Activated T-helper 1 cell treated with Interleukin-2 at 50 U/mL for 16 hours (primary cell): ENCODE measurements at regions not wholly inside any gene's neighbourhood (a gene's known extent, or its start where the extent isn't known, plus 50 kb on each side); places are given as distances from the start of the nearest gene placed in this dataset.
"Not testable (repeated sequence)": the region's sequence is repeated elsewhere in the genome, so short reads cannot be mapped to it uniquely, and the experiment has no call there.

Experiments used
- DNase-seq: peaks from one replicate; pipeline ENCODE4 v3.0.0-alpha.2; 2020; ENCODE audit warnings: low read depth

DNA sequence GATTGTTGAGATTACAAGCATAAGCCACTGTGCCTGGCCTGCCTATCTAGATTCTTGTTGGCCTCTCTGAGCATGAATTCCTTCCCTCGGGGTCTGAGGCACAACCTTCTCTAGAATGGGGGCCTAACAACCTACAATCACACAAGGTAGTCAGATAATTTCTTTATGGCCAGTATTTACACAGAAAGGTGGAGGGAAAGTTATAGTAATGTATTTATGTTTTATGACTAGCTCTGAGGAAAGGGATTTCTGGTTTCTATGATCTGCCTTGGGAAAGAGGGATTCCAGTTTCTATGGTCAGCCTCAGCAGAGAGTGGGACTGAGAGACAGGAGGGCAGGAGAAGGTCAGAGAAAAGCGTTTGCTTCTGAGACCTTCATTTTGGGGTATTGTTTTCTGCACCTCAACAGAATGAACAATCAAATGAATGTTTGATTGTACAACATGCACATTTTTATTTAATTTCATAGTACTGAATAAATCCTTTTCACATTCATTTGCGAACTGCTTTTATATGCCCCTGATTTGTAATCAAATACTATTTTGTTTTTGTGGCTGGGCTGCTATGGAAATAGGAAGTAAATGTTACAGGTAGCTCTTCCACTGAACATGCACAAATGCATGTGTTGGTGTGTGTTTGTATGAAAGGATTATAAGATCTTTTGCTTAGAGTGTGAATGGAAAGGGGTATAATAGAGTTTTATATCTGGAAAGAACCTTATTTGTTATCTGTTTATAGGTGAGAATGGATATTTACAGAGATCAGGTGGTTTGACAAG, 499.7 kb upstream of the RGS6 start:
- DNase-seq = no peak

DNA sequence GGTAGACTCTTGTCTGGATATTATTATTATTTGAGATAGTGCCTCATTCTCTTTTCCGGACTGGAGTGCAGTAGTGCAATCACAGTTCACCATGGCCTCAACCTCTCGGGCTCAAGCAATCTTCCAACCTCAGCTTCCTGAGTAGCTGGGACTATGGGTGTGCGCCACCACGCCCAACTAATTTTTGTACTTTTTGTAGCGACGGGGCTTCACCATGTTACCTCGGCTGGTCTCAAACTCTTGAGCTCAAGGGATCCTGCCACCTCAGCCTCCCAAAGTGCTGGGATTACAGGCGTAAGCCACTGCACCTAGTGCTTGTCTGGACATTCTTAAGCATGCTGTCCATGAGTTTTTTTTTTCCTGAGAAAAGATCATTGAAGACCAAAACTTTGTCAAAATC, 498.9 kb upstream of the RGS6 start:
- DNase-seq = no peak

DNA sequence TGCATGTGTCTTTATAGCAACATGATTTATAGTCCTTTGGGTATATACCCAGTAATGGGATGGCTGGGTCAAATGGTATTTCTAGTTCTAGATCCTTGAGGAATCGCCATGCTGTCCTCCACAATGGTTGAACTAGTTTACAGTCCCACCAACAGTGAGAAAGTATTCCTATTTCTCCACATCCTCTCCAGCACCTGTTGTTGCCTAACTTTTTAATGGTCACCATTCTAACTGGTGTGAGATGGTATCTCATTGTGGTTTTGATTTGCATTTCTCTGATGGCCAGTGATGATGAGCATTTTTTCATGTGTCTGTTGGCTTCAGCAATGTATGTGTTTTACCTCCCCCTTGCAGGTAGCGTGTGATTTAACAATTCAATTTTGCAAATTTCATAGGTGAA, 496.6 kb upstream of the RGS6 start:
- DNase-seq = not testable (repeated sequence)

DNA sequence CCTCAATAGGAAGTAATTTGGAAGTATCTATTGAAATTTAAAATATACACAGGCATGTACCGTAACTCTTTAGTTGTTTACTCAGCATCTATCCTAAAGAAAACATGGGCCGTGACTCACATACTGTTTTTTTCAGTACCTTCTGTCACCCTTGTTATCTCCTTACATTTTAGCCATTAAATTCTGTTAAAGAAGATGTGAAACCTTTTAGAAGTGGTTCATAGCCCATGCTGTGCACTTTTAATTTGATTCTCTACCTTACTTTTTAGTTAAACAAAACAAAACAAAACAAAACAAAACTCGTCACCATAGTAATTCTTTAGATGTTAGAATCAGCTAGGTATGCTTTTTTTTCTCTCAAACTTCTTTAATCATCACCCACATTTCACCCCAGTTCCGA, 494.4 kb upstream of the RGS6 start:
- no peak for DNase-seq

DNA sequence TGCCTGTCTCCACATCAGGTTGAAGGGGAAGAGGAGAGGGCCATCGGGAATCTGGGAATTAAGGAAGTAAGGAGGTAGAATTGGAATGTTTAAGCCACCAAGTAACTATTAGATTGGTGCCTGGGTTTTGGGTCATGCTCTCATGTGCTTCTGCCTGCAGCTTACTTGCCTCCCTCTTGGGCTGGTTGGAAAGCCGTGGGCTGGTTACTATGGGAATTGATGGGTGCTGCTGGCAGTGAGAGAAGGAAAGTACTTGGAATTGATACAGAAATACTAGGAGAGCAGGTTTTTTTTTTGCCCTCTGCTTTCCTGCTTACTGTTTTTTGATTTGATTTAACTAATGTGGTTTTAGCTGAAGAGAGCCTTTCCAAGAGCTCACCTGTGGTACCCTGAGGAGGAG, 493.5 kb upstream of the RGS6 start:
- no peak for DNase-seq

DNA sequence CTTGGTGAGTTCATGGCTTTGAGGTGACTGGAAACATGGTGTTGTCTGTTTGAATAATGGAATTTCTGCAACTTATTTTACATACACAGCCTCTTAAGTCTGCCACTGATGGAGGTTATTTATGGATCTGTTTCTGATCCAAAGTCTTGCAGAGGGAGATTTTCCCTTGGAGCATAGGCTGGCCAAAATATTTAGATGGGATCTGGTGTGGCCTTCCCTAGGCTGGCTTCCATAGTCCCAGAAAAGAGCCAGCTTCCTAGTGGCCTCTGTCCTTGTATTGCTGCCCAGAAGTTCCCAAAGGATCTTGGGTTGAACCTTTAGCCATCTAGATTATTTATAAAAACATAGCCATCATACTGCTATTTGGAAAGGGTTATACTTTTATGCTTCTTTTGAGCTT, 491.1 kb upstream of the RGS6 start:
- no peak for DNase-seq

DNA sequence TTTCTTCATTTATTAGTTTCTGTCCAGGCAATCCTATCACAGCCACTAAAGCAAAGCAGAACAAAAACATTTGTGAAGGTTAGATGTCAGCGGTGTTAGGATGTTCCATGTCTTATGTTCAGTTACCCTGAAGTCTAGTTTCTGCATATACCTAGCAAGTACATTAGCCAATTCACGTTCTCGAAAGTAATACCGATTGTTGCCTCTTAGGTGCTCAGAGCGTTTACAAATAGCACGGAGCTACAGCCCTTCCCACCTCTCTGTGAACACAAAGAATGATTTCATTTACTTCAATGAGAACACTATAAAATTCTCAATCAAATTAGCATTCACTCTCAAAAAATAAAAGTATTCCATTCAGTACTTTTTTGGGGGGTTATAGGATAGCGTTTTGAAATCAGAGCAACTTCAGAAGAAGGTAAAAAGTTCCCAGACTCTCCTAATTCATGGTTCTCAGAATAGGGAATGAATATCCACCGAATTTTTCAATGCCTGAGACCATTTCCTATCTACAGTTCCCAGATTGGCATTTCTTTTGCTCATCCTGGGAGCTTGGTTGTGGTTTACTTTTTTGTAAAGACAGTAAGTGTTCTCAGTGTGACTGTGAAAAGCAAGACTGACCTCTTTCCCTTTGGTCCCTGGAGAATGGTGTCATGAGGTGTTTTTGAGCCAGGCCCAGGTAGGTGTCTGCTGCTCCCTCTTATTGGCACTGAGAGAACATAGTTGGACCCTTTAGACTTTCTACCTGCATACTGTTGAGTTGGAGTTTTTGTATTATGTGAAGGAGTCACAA, 488.0 kb upstream of the RGS6 start:
- DNase-seq = no peak

DNA sequence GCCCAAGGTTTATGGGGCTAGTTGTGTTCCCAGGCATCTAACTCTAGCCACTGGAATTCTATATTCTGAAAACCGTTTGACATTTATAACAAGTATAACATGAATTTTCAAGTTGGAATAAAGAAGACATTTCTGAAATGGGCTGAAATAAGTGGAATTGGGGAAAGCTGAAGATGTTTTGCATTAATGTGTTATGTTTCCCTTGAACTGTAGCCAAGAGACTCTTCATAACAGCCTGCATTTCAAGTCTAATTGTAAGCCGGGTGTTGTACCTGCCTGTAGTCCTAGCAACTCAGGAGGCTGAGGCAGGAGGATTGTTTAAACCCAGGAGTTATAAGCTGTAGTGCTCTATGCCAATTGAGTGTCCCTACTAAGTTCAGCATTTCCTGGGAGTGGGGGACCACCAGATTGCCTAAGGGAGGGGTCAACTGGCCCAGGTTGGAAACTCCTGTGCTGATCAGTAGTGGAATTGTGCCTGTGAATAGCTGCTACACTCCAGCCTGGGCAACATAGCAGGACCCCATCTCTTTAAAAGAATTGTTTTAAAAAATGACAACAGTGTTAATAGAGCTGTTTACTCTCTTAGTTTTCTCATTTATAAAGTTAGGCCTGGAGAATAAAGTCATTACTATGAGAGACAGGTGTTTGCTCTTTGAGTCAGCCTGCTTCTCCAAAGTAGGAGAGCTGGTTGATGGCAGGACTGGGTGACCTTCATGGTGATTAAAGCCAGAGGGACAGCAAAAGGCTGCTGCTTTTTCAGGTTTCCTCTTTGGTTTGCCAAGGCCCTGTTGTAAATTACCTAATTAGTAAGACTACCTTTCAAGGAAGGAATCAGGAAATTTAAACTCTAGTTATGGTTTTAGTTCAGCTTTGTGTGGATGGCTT, 483.6 kb upstream of the RGS6 start:
- DNase-seq = no peak

DNA sequence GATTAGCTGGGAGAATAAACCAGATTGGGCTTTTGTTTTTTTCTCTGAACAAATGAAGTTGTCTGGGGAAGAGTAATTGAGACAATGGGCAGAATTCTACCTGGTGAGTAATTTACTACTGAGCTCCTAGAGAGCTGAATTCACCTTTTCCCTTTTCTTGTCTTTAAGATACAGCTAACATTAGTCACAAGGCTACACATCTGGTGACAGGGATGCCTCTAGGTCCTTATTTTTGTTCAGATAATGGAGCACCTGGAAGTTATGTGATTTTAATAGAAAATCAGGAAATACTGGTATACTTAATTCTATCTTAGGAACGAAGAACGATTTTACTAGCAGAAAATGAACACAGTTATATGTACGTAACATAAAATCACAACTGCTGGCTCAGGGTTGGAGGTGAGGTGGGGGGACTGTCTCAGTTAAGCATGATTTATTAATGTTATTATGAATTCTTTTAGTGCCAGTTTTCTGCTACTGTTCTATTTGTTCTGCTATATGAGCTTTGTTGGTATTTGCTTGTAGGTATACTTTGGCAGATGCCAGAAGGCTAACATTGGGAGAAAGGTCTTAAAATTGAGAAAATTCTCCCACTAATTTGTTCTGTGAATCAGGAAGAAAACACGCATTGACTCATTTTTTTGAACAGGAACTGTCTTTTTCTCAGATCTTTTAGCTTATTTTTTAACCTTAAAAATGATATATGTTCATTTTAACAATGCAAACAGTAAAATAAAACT, 482.7 kb upstream of the RGS6 start:
- no peak for DNase-seq

DNA sequence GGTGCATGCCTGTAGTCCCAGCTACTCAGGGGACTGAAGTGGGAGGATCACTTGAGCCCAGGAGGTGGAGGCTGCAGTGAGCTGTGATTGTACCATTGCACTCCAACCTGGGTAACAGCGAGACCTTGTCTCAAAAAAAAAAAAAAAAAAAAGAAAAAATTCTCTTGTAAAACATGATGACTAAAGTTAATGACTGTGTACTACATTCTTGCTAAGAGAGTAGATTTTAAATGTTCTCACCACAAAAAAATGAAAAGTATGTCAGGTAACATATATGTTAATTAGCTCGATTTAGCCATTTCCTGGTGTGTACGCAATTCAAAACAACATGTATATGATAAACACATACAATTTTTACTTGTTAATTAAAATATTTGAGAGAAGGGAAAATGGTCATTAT, 480.7 kb upstream of the RGS6 start:
- no peak for DNase-seq

DNA sequence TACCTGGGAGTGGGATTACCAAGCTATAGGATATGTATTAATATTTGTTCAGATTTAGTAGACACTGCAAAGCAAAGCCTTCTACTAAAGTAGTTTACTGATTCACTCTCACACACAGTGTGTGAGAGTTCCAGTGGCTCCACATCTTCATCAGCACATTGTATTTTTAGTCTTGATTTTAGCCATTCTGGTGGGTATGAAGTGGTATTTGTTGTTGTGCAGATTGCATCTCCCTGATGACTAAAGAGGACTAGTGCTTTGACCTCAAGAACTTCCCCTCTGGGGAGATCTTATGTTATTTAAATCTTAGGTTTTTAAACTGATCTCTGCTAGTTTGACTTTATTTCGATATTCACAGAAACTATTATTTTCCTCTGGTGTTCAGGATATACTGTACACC, 479.7 kb upstream of the RGS6 start:
- DNase-seq = no peak

DNA sequence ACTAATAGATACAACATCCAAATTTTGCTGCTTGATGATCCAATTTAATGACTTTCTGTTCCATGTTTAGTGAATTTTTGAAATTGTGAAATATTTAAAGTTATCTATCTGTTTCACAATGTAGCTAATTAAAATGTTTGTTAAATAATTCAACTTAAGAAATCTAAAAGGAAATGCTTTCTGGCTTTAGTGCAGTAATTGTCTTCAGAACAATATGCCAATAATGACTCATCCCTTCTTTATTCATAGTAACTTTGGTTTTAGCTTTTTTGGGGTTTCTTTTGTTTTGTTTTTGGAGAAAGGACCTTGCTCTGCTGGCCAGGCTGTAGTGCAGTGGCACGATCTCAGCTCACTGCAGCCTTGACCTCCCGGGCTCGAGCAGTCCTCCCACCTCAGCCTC, 479.2 kb upstream of the RGS6 start:
- no peak for DNase-seq

DNA sequence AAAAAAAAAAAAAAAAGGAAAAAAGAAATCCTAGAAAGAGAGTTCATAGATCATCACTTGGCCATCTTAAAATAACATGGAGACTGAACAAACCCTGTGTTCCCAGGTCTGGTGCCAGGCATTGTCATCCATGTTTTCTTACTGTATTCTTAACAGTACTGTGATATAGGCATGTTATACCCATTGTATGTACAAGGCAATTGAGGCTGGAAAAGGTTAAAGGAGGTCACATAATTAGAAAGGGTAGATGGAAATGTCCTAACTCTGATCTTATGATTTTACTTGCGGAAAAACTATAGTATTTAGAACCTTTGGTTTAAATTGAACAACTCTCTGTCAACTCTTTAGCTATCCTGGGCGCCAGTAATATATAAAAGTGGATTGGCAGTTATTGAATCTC, 478.2 kb upstream of the RGS6 start:
- DNase-seq = no peak

DNA sequence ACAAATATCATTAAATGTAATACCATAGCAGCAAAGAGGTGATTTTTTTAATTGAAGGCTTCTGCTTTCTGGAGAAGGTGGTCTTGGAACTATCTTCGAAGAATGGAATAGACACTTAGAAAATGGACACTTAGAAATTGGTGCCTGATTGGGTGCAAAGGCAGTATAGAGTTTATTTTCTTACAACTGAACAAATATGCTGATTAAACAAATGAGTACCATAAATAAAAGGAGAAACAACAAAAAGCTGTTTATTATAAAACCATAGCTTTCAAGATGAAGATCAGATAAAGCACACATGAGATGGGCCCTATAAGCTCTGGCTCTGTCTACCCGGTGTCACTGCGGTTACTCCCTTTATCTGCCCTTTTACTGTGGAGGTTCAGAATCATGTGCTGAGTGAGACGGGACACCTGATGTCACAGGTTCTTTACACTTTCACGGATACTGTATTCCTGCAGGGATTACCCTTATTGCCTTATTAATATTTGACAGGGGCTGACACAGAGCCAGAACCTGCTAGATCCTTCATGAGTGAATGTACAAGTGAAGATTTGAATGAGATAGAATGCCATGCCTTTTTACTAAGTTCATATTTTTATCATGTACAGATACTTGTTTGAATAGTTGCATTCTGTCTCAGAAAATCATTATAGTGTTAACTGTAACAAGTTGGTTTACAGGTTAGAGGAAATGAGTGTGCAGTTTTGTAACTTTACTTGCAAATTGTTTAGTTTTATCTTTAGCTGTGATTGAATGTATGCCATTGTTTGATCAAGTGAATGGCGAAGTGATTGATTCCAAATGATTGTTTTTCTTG, 477.5 kb upstream of the RGS6 start:
- no peak for DNase-seq

DNA sequence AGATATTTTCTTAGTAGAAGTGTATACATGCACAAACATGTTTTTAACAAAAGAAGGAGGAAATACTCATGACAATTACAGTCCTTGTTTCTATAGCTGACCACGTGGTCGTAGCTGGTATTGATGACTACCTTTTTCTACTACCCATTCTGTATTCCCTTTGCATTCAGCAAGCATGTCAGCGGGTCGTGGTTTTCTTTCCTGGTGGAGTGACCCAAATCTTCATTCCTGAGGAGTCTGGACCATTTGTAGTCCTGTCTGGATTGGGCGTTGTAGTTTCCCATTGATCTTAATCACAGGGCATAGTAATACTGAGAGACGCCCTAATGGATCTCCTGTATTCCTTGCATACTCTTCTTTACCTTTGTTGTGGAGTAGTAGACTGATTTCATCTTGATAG, 472.1 kb upstream of the RGS6 start:
- DNase-seq = no peak

DNA sequence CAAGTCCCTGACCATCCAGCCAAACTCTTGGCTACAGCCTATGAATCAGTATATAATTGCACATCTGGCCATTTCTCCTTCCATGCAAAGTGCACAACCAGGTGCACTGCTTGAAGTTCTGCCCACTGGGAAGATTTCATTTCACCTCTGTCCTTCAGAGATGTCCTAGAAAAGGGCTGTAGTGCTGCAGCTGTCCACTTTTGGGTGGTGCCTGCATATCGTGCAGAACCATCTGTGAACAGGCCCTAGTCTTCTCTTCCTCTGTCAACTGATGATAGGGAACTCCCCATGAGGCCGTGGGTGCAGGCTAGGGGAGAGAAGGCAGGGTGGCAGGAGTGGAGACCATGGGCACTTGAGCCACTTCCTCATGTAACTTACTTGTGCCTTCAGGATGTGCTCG, 470.6 kb upstream of the RGS6 start:
- DNase-seq = not testable (repeated sequence)

DNA sequence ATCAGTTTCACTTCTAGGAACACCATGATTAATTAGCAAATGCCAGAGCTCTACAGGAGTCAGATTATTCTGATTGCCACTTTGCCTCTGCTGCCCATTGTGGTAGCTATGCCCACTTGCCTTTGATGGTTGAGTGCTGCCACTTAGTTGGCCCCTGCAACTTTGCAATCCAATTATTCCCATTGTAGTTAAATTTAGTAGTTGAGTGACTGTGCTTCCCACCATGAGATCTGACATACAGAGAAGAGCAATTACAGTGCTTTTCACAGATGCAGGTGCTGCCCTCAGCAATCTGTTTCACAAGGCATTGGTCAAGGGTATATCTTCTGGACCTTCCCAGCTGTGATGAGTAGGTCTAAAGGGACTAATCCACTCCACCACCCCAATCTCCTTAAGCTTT, 468.4 kb upstream of the RGS6 start:
- DNase-seq = no peak

DNA sequence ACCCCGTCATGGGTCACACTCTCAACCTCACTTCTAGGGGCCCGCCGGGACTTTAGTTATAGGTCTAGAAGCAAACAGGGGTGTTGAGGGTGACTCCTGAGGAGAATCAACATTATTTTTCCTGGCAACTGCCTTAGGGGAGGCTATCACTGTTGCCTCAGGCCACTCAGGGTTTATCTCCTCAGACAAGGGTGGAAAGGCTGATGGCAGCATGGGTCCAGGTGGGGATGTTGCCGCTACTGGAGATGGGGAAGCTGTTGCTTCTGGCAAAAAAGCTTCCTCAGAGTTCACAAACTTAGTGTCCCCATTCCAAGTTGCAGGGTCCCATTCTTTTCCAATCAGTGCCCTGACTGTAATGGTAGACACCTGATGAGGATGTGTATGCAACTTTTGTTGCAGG, 467.4 kb upstream of the RGS6 start:
- no peak for DNase-seq

DNA sequence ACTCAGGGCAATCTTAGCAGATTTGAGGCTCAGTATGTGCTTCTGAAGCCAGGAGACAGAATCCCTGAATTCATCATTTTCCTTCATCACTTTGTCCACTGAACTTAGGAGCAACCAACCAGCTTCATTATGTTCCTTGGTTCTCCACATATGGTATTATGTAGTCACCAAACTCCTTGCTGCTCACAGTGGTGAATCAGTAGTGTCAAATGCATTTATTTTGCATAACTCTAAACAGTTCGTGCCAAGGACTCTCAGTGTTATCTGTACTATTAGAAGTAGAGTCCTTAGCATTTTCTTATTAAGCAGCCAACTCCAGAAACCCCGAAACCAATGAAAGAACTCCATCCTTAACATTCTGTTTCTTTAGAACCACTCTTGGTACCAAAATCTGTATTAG, 466.9 kb upstream of the RGS6 start:
- DNase-seq = no peak

DNA sequence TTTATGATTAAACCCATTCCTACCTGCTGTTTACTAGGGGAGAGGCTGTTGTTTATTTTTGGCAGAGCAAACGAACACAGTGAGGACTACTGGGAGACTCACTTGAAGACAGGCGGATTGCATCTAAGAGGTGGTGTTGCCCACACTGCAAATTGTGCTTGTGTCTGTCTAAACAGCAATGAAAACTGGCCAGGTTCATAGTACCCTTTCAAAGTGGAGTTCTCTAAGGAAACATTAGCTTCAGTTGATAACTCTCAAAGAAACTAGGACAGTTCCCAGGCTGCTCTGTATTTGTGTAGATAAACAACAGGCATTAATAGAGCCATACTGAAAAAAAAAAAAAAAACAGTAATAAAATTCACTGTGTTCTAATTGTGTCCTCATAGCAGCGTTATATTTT, 466.0 kb upstream of the RGS6 start:
- no peak for DNase-seq

DNA sequence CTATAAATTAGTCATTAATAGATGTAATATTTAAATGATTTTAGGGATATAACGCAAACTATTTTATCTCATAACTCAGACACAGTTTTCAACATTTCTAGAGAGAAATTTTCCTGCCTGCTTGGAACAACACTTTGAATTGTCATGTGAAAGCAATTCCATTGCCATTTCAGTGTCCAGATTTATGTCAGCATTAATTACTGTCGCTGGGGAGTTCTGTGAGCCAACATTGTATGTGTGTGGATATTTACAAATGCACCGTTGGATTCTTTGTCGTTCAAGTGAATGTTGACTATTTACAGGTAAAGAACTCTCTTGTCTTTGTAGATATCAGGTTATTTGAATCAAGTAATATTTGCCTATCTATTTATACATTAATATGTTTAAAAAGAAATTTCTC, 465.3 kb upstream of the RGS6 start:
- no peak for DNase-seq
